HG03159 (cell line): ENCODE measurements at regions not wholly inside any gene's neighbourhood (a gene's known extent, or its start where the extent isn't known, plus 50 kb on each side); places are given as distances from the start of the nearest gene placed in this dataset.
"Not testable (repeated sequence)": the region's sequence is repeated elsewhere in the genome, so short reads cannot be mapped to it uniquely, and the experiment has no call there.

ENCODE experiments used
- ATAC-seq: cut with Tn5 transposase; IDR thresholded peaks from one replicate; pipeline ENCODE4 v1.9.1; 2021; ENCODE audit warnings: mild to moderate bottlenecking, moderate library complexity; ENCODE audit not compliant: unreplicated experiment

DNA sequence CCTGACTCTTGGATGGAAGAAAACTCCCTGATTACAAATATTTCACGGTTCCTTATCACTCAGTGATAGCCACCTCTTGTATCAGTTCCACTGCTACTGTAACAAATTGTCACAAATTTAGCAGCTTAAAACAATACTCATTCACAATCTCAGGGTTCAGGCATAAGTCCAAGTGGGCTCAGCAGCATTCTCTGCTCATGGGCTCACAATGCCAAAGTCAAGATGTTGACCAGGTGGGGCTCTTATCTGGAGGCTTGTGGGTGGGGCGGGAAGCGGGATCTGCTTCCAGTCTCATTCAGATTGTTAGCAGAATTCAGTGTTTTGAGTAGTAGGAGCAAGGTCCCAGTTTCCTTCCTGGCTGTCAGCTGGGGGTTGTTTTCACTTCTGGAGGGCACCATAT, 137.3 kb upstream of the FAM78B start:
- ATAC-seq: no peak

DNA sequence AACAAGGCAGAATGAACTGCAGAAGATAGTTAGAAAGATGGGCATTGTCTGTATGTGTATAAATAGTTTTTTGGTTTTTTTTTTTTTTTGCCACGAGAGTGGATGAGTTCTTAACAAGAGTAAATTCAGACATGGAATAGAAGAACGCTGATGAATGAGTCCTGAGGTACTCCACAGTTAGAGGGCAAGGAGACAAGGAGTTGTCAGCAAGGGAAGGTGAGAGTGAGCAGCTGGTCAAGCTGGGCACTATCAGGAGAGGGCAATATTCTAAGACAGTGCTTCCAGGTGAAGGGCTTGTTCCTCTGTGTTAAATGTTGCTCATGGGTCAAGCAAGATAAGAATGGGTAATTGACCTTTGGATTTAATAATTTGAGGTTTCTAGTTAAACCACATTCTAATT, 138.6 kb upstream of the FAM78B start:
- ATAC-seq: no peak

DNA sequence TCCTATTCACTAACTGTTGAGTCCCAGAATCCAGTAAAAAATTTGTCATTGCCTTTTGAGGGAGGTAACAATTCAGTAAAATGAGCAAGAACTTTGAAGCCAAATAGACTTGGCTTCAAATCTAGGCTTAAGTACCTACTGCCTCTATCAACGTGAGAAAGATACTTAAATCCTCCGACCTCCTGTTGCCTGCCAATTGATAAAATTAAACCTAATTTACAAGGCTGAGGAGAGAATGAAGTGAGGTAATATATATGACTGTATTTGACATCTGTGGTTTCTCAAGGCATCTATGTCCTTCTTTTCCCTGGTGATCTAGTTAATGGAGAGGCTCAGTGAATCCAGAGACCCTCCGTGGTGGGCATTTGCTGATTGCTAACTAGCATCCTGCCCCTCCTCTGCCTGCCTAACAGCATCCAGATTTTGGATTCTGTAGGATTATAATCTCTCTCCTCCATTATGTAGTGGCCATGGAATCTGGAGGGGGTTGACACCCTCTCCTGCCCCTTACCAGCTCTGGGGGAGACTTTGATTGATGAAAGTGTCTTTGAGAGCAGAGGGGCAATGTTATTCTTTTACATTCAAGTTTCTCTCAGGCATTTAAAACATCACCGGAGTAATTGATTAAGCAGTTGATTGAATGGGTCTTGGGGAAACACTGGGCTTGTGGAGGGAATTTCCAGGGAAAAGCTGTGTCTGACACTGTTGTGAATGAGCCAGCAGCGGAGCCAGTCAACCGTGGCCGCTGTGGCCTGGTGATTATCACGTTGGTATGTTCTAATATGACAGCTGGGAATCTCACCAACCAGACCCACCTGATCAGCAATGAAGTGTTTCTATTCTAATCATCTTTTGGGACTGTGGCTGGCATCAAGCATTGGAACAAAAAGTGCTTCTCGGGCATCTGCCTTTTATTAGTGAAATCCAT, 140.7 kb upstream of the FAM78B start:
- no peak for ATAC-seq

DNA sequence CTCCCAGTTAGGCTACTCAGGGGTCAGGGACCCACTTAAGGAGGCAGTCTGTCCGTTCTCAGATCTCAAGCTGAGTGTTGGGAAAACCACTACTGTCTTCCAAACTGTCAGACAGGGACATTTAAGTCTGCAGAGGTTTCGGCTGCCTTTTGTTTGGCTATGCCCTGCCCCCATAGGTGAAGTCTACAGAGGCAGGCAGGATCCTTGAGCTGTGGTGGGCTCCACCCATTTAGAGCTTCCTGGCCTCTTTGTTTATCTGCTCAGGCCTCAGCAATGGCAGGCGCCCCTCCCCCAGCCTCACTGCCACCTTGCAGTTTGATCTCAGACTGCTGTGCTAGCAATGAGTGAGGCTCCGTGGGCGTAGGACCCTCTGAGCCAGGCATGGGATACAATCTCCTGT, 149.5 kb upstream of the FAM78B start:
- not testable (repeated sequence) for ATAC-seq

DNA sequence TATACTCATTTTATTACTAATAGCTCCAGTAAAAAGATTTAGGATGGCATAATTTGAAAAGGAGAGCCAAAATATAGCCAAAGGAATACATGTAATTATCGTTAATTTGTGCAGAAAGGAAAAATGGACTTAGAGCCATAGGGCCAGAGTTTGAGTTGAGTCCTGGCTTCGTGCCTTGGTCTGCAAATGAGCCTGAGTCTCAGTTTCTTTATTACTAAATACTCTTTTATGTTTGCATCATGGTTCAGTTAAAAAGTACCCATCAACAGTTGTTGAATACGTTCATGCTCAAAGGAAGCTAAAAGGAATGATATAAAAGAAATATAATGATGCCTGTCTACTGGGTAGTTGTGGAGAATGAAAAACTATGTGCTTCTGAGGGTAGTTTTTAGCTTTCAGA, 155.7 kb upstream of the FAM78B start:
- ATAC-seq: no peak

DNA sequence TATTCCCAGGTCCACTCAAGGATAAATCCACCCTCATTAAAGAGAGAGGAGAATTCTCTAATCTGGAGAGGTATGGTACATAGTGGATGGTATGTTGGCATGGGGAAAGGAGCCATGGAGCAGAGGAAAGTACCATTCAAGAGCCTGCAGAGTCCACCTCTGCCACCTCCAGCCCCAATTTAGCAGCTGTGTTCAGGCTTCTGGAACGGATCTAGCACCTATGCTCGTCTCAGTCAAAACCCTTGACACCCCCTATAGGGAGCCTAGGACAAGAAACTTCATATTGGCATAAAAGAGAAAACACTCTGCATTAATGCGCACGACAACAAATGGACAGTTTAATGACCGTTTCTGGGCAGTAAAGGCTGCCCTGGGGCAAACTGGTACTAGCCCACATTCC, 161.1 kb upstream of the FAM78B start:
- ATAC-seq: no peak

DNA sequence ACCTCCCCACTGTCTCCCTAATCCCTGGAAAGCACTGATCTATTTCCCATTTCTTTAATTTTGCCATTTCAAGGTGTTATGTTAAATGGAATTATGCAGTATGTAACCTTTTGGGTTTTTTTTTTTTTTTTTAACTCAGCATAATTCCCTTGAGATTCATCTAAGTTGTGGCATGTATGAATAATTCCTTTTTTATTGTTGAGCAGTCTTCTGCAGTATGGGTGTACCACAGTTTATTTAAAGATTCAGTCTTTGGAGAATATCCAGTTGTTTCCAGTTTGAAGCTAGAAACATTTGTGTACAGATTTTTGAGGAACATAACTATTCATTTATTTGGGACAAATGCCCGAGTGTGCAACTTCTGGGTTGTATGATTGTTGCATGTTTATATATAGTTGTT, 162.2 kb upstream of the FAM78B start:
- no peak for ATAC-seq

DNA sequence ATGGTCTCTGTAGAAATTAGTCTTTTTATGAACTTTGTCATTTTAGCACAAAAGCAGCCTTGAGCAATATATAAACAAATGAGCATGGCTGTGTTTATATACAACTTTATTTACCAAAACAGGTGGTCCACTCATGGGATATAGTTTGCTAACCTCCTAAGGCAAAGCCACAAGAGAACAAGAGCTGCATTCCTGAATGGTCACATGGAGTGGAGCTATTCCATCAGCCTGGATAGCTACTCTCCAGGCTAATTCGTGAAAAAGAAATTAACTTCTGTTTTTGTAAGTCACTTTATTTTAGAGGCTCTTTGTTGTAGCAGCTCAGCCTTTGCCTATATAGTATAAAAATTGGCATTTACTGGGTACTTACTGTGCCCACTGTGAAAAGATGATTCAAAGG, 163.3 kb upstream of the FAM78B start:
- ATAC-seq: no peak

DNA sequence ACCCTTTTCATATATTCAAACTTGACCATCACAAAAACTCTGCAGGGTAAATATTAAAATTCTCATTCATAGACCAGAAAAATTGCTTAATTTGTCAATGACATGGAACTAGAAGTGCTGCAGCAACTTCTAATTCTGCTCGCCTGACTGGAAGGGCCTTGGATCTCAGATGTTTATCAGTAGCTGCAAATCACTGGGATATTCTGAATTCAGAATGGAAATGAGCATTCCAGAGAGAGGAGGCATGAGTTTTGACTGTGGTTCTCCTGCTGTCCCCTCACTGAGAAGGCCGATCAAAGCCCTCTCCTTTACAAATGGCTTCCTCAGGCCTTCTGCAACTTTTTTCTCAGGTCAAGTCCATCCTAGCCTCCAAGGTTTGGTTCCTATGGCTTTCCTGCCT, 171.3 kb upstream of the FAM78B start:
- ATAC-seq: no peak

DNA sequence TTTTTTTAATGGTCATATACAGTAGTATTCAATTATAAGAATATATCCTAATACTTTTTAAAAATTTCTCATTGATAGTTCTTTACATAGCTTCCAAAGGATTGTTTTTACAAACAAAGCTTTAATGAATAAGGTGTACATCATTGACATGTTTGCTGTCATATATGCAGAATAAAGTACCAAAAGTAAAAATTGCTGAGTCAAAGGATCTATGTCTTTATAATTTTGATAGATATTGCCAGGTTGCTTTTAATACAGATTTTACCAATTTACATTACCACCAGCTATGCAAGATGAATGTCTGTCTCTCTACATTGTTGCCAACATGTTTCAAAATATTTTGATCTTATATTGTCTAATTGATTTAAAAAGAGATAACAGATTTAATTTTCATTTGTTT, 173.9 kb upstream of the FAM78B start:
- ATAC-seq: no peak

DNA sequence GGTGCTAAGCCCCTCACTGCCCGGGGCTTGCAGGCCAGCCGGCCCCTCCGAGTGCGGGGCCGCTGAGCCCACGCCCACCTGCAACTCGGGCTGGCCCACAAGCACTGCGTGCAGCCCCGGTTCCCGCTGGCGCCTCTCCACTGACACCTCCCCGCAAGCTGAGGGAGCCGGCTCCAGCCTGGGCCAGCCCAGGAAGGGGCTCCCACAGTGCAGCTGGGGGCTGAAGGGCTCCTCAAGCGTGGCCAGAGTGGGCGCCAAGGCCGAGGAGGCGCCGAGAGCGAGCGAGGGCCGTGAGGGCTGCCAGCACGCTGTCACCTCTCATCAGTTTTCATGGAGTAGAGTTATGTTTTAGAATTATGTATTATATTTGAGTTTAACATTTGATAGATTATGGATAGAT, 176.5 kb upstream of the FAM78B start:
- ATAC-seq: no peak

DNA sequence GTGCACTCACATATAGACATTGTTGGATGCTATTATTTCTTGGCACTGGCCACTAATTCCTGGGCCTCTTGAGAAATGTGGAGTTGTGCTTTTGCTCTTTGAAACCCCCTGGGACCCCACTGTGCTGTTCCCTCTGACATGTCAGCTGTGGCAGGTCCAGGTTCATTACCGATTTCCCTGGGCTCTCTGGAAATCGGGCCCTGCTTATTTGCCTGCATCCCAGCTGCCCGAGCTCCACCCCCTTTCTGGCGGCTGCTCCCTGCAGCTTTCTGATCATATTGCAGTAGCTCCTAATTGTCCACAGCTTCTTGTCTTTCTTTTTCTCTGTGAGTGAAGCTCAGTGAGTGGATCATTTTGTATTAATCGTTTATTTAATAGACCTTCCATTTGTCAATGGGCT, 183.7 kb upstream of the FAM78B start:
- no peak for ATAC-seq

DNA sequence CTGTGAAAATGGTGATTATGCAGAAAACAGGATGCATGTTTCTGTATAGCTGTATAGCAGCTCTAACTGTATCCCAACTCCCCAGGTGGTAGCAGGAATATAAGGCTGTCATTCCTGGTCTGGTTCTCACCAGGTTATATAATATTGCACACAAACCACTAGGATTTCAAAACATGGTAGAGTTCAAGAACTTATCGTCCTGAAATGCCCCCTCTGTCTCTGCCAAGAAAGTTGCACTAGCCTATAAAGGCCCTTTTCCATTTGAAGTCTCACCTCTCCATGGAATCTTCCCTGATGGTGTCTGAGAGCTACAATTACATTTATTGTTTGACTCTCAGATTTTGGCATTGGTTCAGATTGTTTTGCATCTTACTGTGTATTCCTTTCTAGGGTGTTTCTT, 184.9 kb upstream of the FAM78B start:
- ATAC-seq: no peak

DNA sequence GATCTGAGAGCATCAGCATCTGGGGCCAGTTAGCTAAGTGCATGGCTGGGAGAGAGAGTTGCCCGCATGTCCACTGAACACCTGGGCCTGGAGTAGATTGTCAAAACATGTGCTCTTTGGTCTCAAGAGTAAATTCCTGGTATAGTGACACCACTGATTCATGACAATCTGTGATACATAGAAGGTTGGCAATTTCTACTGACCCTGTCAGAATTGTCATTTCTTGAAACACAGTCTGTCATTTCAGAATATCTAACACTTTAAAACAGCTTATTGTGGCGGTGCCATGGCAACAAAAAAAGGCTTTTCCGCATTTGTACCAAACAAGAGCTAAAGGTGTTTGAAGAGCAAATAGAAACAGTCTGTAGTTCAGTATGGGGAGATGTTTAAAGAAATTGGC, 186.4 kb upstream of the FAM78B start:
- no peak for ATAC-seq

DNA sequence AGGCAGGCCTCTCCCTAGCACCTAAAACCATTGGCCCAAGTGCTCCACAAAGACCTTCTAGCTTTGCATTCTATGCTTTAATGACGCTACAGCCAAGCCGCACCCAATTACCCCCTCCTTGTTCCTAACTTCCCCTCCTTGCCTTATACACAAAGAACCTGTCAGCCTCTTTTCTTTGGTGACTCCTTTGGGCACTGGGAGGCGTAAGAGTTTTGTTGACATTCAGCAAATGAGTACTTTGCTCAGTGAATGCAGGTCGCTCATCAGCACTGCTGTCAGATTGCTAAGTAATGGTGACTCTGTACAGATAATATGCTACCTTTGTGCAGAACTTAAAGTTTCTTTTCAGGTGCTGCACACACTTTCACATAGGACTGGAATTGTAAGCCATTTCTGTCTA, 187.6 kb upstream of the FAM78B start:
- no peak for ATAC-seq

DNA sequence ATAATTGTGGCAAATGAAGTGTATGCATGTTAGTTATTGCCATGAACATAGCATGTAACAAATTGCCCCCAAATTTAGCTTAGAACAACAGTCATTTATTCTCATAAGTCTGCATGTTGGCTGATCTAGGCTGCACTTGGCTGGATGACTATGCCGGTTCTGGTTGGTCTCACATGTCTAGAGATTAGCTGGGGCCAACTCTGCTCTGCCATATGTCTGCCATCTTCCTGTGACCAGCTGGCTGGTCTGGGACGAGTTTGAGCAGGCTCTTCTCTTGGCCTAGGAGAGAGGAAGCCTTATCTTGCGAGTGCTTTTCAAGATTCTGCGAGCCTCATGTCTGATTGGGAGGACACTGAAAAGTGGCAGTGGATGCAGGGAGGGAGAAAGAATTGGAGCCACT, 198.3 kb upstream of the FAM78B start:
- ATAC-seq: no peak

DNA sequence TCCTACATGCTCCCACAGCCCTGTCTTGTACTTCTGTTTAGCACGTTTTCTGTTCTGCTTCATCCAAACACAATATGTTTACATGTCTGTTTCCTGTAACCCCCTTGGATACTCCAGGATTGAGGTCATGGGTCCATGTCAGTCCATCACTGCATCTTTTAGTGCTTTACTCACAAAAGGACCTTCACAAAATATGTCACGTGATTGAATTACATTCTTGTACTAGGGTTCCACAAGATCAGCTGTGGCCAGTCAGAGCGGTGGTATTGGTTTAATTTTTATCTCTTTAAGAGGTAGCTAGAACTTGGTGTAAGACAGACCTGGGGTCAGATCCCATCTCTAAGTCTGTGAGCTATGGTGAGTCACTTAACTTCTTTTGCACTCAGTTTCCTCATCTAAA, 201.2 kb upstream of the FAM78B start:
- ATAC-seq: no peak

DNA sequence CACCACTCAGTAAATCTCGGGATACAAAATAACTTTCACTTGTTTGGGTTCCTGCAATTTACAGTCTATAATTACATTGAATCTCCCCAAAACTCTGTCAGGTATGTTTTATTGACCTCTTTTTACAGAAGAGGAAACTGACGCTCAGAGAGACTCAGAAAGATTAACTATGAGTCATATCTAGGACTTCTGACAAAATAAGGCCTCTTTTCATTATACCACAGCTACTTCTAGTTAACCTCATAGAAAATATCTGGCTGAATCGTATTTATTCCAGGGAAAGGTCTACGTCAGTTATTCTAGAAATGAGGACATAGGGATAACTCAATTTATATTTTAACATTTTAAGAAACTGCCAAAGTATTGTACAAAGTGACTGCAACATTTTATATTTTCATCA, 211.1 kb upstream of the FAM78B start:
- no peak for ATAC-seq

DNA sequence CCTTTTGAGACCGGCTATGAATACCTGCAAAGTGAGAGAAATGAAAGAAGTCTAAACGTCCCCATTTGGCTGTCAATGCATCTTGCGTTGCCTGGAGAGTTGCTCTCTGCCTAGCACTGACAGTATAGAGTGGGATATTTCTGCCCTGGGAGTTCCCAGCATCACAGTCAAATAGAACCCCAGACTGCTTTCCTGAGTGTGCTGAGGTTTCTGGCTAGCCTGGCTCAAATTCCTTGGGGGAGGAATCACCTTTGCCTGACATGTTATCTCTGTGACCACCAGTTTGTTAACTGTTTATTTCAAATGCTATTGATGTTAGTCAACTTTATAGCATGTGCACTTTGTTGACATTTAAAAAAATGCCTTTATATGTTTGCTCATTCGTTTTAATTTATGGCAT, 212.0 kb upstream of the FAM78B start:
- ATAC-seq: no peak

DNA sequence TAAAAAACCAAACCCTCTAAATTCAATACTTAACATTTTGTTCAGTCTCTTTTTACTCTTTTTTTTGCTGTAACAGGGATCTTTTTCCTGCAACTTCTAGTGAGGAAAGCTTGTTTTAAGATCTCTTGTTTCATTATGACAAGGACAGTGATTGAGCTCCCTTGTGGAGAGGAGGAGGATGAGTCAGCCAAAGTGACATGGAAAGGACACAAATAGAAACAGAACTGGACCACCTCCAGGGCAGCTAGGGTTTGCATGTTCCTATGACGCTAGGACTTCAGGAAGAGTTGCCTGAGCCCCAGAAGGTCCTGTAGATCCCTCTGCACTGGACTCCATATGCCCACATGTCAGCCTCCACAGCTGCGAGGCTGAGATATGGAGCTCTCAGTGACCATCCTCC, 212.6 kb upstream of the FAM78B start:
- no peak for ATAC-seq

DNA sequence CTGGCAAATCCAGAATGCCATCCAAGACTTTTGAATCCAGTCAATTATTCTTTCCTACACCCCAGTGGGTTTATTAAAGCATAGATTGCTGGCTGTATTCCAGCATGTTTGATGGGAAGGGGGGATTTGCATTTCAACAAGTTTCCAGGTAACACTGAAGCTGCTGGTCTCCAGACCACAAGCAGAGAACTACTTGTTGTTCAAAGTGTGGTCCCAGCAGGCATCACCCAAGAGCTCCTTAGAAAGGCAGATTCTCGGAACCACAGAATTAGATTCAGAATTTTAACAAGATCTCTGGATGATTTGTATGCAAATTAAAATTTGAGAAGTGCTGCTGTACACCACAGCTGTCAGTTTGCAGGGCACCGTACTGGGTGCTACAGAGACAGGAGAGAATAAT, 216.3 kb upstream of the FAM78B start:
- ATAC-seq: no peak

DNA sequence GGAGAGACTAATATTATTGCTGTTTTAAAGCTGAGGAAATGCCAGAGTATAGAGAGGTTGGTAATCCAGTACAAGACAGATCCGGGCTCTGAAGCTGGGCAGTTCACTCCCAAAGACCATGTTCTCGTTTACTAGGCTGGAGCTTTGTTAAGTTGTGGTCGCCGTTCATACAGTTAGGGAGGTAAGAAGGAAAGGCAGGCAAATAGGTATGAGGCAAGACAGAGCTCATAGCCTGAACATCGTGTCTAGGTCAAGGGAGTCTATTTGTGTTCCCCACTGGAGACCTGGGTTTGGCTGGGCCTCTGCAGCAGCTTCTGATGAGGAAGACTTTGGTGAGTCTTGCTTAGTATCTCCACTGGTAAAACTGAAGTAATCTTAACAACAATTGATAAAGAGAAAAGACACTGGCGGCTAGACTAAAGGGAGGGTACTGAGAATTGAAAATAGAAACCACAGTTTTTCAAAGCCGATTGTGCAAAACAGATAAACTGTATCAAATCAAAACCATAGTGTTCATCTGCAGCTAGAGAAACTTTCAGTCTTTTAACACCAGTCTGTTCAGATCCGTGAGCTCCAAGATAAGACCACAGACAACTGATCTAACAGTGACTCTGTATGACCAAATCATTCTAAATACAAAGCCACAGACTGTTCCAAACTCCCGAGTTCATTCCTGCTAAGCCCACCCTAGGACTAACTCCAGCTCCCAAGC, 217.0 kb upstream of the FAM78B start:
- no peak for ATAC-seq
